ENCODE measurements at regions not wholly inside any gene's neighbourhood (a gene's known extent, or its start where the extent isn't known, plus 50 kb on each side); places are given as distances from the start of the nearest gene placed in this dataset.

GRCh38 chr5:74560245-74560644 is 80.3 kb downstream of the ENC1 start:
- no peak for TF ChIP-seq CTCF (conservative IDR thresholded peaks at IDR 0.05; ENCODE audit: low read depth in 2 of 2)
- TF ChIP-seq EZH2phosphoT487 (IDR thresholded peaks at IDR 0.05; ENCODE audit: unreplicated experiment) = no peak
- no peak for TF ChIP-seq CREB1 (CRISPR knock-in tag; IDR thresholded peaks at IDR 0.05; ENCODE audit: low read depth)
- TF ChIP-seq POLR2AphosphoS5 (IDR thresholded peaks at IDR 0.05; ENCODE audit: low read depth) = no peak
- no peak for TF ChIP-seq ZNF331 (CRISPR knock-in tag; IDR thresholded peaks at IDR 0.05; ENCODE audit: low read depth)
- no peak for TF ChIP-seq STAT1 (IDR thresholded peaks at IDR 0.05; ENCODE audit: unreplicated experiment)
- TF ChIP-seq REST (IDR thresholded peaks at IDR 0.05; ENCODE audit: unreplicated experiment) = no peak
- no peak for TF ChIP-seq JUNB (IDR thresholded peaks at IDR 0.05; ENCODE audit: unreplicated experiment)
- TF ChIP-seq EZH2 (IDR thresholded peaks at IDR 0.05; ENCODE audit: low read depth, unreplicated experiment) = no peak
- no peak for TF ChIP-seq ETS1 (IDR thresholded peaks at IDR 0.05)

Data from GM23338 (cell line).